ENCODE measurements at regions not wholly inside any gene's neighbourhood (a gene's known extent, or its start where the extent isn't known, plus 50 kb on each side); places are given as distances from the start of the nearest gene placed in this dataset.

GRCh38 chr22:49227670-49228069 is 600.0 kb downstream of the BRD1 start:
- TF ChIP-seq ZNF571 (tag by site-specific recombination; IDR thresholded peaks at IDR 0.05) = no peak
- no peak for TF ChIP-seq CTCF (tag by site-specific recombination; IDR thresholded peaks at IDR 0.05)
- no peak for TF ChIP-seq ZBTB49 (tag by site-specific recombination; IDR thresholded peaks at IDR 0.05; ENCODE audit: low read depth)
- no peak for TF ChIP-seq WT1 (tag by site-specific recombination; IDR thresholded peaks at IDR 0.05)
- TF ChIP-seq KLF9 (tag by site-specific recombination; IDR thresholded peaks at IDR 0.05; ENCODE audit: low read depth) = no peak
- no peak for TF ChIP-seq ZFP41 (tag by site-specific recombination; IDR thresholded peaks at IDR 0.05; ENCODE audit: borderline replicate concordance)
- TF ChIP-seq REST (tag by site-specific recombination; IDR thresholded peaks at IDR 0.05) = no peak
- TF ChIP-seq ZNF2 (tag by site-specific recombination; IDR thresholded peaks at IDR 0.05) = no peak
- TF ChIP-seq ZNF514 (tag by site-specific recombination; IDR thresholded peaks at IDR 0.05) = no peak
- TF ChIP-seq MYNN (tag by site-specific recombination; IDR thresholded peaks at IDR 0.05; ENCODE audit: borderline replicate concordance) = no peak
